HG03175 (cell line): ENCODE measurements at regions not wholly inside any gene's neighbourhood (a gene's known extent, or its start where the extent isn't known, plus 50 kb on each side); places are given as distances from the start of the nearest gene placed in this dataset.

ENCODE experiments used
- ATAC-seq: cut with Tn5 transposase; IDR thresholded peaks from one replicate; pipeline ENCODE4 v1.9.1; 2021; ENCODE audit warnings: mild to moderate bottlenecking, moderate library complexity; ENCODE audit not compliant: unreplicated experiment

DNA sequence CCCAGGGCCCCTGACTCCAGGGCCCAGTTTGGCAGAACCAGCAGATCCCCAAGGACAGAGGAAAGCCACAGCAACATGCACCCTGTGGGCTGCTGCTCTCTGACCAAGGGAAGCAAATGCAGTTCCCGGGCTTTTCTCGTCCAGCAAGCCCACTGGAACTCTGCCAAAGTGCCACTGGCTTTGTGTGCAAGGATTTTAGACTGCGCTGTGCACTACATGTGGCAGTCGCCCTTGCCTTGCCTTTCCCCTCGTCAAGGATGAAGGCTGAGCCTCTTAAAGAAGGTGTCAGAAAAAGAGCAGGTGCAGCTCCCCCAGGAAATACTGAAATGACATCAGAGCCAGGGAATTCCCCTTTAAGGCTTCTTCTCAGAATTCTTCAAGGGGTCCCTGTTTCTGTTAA, 199.2 kb downstream of the TFCP2L1 start:
- ATAC-seq: no peak

DNA sequence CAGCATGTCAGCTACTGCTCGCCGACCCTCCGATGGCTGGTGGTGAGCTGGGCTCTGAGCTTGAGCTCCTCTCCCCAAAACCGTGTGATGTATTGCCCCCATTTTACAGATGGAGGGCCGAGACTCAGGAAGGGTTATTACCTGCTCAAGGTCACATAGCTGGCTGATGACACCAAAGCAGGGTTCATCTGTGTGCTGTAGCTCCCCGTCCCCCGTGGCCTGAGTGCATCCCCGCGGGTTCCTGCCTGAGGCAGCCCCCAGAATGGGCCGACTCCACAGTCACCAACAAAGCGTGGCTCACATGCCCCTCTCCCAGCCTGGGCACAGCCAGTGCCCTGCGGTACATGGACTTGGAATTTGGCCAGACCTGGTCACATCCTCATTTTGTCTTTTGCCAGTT, 198.6 kb downstream of the TFCP2L1 start:
- no peak for ATAC-seq

DNA sequence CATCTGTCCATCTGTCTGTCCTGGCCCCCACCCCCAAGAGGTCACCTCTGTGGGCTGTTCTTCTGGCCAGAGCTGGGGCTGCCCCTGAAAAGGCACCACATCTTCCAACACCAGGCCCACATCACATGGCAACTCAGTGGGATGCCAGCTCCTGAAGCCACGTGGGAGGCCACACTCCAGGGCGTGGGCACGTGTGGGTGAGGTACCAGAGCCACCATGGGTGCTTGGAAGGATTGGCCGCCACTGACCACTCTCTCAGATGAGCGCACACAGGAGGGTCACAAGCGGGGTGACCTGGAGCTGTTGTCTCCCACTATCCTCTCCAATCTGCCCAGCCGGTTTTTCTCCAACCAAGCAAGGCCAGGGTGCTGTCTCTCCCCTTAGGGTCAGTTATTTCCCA, 197.9 kb downstream of the TFCP2L1 start:
- ATAC-seq: no peak

DNA sequence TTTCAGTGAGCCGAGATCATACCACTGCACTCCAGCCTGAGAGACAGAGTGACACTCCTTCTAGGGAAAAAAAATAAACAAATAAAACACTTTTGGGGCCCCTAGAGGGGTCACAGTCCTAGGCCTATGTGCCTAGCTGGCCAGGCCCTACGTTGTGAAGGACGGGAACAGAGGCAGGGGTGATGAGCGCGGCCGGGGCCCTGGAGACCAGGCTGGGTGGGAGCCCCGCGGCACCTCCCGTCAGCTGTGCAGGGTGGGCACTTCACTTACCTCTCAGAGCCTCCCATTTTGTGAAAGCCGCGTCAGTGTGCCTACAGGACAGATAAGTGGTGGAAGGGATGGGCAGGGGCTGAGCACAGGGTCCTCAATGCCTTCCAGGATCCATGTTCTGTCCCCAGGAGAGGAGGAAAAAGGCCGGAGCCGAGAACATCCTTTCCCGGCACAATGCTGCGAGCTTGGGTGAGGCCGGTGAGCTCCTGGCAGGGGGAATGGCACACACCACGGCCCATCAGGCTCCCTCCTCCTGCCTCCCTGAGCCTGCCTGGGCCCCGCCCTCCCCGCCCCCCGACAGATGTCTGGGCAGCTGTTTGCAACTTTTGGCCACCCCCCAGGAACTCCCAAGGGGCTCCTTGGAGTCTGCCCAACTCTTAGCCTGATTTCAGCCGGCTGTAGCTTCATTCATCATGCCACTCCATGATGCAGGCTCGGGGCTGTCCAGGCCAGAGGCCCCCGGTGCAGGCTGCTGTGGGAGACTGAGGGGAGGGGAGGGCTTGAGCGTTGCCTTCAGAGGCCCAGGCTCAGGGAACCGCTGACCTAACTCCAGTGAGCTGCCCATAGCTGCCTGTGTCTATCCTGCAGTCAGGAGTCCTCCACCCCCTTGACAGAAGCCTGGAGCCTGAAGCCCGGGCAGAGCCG, 196.5 kb downstream of the TFCP2L1 start:
- ATAC-seq: no peak

DNA sequence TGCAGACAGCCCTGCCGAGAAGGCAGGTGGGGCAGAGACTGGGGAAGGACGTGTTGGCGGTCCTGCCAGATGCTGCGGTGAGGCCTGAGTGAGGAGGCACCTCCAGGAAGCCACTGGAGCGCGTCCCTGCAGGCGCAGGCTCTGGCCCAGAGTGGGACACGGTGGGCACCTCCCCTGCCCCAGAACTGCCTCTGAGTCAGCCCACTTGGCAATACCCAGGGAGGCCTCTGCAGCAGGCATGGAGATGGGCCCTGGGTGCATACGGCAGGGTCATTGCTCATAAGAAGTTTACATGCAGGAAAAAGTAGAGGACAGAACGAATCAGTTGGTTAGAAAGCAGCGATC, 195.9 kb downstream of the TFCP2L1 start:
- ATAC-seq: no peak

DNA sequence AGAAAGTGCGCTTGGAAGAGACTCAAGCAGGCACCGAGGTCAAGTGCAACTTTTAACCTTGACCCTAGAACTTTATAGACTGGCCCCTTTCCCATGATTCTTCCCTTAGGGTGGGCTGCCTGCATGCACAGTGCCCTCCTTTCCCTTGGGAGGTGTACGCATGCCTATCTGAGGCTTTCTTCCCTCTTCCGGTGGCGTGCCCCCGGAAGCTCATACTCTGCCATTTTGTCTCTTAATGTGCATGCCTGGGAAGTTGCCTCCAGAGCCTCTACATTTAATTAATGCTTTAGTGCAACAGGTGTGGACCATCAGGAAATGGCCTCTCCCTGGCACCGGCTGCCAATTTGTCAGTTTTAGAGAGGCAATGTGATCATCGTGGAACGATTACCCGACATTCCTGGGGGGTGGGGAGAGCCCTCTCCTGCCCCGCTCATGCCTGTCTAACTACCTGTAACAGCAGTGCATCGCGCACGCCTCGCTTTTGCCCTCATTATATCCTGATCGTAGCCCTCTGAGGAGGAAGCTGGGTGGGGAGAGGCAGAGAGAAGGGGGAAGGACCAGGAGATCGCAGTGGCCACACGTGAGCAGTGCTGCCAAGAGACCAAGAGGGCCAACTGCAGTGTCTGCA, 194.8 kb downstream of the TFCP2L1 start:
- ATAC-seq: no peak

DNA sequence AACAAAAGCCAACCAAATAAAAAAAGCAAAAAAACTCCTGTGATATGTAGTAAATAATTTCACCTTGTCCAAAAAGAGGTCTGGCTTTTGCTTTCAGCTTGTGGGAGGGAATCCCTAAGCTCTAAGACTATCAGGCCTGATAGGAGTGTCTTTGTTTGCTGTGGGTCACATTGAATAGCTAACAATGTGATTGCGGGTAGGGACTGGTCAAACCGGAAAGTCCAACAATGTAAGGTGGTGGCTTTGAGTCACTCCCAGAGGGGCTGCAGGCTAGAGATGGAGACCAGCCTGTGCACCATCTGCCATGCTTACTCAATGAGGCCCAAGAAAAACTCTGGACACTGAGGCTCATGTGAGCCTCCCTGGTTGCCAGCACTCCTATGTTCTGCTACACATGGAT, 192.9 kb downstream of the TFCP2L1 start:
- ATAC-seq: no peak

DNA sequence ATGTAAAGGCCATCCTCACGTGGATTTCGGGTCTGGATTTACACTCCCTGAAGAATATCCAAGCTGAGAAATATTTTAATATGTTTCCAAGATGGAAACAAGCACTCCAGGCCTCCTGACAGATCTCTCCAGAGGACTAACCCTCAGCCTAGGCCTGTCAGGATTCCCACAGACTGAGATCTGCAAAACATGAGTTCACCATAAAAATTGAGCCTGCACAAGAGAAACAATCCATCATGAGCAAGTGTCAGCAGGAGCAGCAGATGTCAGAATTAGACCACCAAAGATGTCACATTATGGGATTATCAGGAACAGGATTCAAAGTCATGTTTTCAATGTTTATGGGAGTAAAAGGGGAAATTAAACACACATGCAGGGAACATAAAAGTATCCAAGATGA, 191.3 kb downstream of the TFCP2L1 start:
- ATAC-seq: no peak

DNA sequence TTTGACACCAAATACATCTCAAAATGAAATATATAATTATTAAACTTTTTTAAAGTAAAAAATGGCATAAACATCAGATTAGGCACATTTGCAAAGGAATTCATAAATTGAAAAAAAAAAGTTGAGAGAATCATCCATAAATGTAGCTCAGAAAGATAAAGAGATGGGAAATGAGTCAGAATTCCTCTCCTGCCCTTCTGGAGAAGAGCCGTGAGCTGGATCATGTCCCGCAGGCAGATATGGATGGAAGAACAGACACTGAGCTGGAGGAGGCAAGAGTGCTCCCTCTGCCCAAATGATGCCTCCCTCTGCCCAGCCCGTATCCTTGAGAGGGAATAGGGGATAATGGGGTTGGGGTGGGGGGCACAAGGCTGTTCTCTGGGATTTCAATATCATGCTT, 190.9 kb downstream of the TFCP2L1 start:
- ATAC-seq: no peak

DNA sequence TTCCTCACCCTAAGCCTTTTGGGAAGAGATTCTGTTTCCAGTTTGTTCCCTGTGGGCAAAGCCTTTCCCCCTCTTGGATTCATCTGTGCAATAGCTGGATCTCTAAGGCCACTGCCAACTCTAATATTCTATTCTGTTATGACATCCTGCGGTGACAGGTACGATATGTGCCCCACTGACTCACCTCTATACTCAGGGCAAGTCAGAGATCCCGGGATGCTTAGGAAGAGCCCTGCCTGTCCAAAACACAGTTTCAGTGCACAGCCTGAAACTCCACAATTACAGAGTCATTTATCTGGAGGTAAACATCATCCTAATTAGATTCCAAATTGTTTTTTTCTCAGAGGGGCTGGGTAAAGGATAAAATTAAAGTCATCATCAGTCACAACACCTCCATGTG, 190.2 kb downstream of the TFCP2L1 start:
- ATAC-seq: no peak

DNA sequence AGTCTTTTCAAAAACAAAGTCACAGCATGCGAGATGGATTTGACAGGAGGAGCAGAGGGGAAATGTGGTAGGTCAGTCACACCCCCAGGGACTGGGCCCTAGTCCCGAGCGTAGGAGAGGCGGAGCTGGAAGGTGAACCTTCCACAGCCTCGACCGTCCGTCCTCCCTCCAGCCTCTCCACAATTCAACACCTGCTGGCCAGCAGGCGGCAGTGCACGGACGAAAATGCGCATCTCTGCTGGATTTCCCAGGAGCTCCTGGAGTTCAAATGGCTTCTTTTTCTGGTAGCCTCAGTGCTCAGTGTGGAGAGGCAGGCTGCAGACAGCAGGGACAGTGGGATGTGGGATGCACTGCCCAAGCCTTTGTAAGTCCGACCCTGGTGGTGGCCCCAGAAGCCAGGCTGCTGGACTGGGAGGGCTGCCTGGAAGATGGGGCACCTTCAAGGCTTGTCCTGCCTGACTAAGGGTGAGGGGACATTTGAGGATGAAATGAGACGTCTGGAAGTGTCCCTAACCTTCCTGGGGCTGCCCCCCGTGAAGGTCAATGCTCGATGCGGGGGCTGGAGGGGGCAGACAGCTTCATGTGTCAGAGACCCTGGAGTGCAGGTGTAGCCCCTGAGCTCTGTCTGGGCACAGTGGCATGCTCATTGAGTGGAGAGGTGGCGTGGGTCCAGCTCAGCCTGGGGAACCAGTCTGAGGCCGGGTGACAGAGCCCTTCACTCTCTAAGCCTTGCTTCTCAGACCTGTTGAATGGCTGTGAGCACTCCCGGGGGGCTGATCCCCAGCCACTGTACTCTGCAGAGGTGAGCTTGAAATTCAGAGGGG, 189.5 kb downstream of the TFCP2L1 start:
- no peak for ATAC-seq

DNA sequence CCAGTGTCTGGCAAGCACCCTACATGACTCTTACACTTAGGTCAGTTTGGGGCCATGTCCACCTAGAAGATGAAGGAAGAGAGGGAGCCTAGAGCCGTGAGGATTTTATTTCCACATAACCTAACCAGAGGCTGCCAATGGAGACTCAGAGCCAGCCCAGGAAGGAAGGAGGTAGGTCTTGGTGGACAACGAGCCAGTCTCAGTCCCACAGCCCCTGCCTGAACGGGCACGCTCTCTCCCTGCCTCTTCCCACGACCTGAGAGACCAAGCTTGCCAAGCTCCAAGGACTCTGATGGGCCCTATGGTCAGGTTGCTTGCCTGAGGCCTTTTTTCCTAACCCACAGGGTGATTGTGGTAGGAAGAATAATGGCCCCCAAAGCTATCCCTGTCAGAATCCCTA, 188.4 kb downstream of the TFCP2L1 start:
- no peak for ATAC-seq

DNA sequence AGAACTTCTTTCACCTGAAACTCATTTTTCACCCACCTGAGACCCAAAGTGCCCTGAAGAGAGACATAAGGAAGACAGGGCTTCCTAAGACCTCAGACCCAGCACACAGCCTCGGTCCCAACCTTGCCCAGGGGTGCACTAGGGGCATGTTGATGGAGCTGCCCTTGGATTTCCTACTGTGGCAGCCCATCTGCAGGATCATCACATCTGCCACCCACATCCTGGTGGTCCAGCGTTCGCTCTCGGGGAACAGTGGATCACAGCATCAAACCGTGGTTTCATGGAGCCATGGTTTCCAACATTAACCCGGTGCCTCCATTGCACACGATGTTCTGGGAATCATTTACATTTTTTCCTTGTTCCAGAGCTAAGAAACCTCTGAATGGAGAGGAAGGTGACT, 186.4 kb downstream of the TFCP2L1 start:
- ATAC-seq: no peak

DNA sequence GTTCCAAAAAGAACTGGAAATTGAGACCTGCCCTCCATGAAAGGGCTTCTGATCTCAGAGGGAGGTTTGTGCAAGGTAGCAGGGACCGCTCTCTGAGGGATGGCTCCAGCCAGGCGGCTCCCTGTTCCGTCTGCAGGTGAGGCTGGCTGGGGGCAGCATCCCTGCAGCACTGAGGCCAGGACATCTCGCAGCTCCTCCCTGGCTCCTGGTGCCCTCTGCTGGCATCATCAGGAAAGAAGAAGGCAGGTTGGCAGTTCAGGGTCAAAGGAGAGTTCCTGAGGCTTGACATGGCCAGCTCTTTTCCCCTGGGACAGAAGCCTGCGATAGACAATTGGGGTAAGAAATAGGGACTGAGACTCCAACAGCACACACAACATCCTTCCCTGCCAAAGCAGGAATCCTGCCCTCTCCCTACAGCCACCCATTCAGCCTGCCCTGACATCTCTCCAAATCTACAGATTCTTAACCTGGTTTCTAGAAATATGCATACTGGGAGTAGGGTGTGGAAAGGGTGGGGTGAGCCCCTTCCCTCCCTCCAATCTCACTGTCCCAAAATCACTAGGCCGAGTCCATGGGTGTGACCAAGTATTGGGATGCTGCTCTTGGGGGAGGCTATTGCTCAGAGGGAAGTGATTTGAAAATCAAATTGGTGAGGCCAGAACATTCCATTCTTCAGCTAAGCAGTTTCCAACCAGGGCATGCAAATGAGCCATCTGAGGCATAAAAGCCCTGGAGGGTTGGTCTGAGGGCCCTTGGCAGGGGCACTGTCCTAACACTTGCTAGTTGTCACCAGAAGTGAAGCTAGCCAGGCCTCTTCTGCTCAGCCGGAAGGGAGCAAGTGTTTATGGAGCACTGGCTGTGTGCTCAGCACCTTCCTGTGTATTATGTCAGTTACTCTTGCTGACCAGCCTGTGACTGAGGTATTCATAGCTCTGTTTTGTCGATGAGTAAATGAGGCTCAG, 185.4 kb downstream of the TFCP2L1 start:
- no peak for ATAC-seq

DNA sequence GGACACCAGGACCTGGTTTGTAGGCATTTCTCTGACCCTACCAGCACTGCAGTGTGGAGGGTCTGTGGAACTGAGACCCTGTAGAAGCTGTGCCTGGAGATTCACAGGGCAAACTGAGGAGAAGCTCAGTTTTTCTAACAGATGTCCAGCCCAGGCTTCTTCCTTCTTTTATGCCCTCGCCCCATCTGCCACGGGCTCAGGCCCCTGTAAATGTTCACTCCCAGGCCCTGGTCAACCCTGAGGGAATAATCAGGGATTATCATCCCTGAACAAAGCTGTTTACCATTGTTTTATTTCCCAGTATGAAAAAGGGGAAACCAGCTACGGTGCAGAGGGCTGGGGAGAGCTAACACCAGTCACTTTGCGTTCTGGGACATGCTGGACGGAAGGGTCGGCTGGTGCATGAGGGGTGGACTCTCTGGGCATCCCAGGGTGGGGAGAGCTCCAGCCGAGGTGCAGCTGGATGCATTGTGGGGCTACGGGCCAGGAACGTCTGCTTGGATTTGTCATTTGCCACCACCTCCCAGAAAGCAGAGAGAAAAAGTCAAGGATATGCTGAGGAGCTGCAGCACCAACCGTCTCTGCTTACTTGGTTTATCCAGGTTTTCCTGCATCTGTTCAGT, 183.8 kb downstream of the TFCP2L1 start:
- ATAC-seq: no peak

DNA sequence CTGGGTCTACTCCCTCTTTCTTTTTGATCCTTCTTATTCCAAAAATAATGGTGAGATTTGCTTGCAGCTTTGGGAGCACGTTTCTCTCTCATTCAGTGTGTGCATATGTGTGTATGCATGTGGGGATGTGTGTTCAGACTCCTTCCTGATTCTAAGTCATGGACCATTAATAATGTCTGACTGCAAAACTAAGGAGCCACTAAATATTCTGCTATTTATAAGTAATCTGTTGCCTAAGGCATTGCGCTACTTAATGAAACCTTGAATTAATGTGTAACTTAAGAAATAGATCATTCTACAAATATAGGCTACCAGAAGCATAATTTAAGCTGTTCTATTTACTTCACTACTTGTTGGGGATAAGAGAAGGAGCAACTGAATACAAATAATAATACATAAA, 182.1 kb downstream of the TFCP2L1 start:
- no peak for ATAC-seq

DNA sequence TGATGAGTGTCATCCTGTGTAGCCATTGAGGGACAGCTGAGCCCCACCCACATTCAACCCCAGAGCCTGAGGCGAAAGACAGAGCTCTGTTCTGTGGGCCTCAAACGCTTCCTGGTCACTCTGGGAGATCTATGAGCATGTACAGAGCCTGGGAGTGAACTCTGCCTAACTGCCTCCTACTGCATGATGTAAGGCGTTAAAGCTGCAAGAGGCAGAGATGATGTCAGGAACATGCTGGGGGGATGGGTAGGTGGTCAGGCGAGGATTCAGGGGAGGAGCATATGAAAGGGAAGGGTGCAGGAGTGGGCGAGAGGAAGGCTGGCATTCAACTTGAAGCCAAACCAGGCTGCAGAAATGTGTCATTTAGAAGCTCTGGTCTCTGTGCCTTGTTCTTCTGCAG, 181.0 kb downstream of the TFCP2L1 start:
- ATAC-seq: no peak

DNA sequence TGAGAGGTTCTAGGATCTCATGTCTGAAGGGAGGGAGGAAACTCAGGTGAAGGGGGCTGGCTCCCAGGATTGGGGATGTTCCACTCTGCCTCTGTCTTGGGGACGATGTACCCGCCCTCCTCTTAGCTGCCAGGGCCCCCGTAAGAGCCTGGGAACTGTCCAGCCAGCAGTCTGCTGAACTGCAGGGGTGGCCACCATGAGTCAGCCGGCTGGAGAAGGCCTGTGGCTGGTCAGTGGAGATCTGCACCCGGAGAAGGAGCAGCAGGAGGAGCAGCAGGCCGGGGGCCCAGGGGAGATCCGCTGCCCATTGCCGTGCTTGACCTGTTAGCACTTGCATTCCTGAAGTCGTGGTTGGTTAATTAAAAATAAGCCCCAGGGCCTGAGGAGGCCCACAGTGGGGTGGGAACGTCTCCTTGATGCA, 180.3 kb downstream of the TFCP2L1 start:
- no peak for ATAC-seq

DNA sequence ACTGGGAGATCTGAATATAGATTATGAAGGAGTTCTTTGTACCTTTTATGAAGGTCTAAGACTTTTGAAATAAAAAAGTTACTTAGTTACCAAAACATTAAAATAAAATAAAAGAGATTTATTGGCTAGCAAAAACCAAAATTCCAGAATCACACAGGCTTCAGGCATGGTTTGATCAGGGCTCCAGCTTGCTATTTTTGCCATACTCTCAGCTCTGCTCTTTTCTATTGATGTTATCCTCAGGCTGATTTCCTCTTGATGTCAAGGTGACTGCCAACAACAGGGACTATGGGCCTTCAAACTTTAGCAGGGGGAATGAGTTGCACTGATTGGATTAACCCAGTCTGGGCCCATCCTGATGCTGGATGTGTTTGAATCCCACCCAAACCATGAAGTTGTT, 174.1 kb downstream of the TFCP2L1 start:
- no peak for ATAC-seq

DNA sequence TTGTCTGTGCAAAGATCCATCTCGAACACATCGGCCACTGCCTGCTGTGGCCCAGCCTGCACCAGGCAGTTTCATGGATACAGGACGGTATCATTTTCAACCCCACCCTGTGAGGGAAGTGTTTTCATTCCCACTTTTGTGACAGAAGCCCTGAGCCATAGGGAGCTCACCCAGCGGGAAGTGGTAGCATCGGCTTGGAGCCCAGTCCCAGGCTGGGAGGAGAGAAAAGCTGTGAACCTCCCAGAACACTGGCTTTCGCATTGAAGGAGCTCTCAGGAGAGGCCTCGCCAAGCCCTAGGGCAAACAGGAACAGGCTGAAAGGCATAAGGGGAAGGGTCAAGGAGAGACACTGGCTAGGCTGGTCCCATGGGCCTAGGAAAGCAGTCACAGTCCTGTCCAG, 166.1 kb downstream of the TFCP2L1 start:
- no peak for ATAC-seq
